Keratinocyte (primary cell): ENCODE measurements at regions not wholly inside any gene's neighbourhood (a gene's known extent, or its start where the extent isn't known, plus 50 kb on each side); places are given as distances from the start of the nearest gene placed in this dataset.

Experiments used
- DNase-seq: peaks from one replicate; pipeline ENCODE4 v3.0.0-alpha.2; 2011; ENCODE audit warnings: low read depth, missing footprints, low spot score
- FAIRE-seq: peaks from 2 replicates; lab custom pipeline; 2011; peaks lifted over from hg19 to GRCh38; lab: Jason Lieb, UNC
- H2AFZ ChIP-seq: 2 replicates; pipeline ENCODE4 v1.6.0; 2012; ENCODE audit warnings: low read length, control low read depth, inconsistent platforms; ENCODE audit not compliant: control insufficient read depth
- H3K27ac ChIP-seq: 2 replicates; pipeline ENCODE4 v1.5.1; 2011; ENCODE audit warnings: low read length; ENCODE audit not compliant: control insufficient read depth, insufficient read depth
- H3K27me3 ChIP-seq: 3 replicates; pipeline ENCODE4 v1.6.0; 2011; ENCODE audit warnings: low read length; ENCODE audit not compliant: control insufficient read depth, insufficient read depth; ENCODE audit errors: extremely low read depth
- H3K36me3 ChIP-seq, 2 experiments: 2 replicates in 1 of 2; 3 replicates in 1 of 2; pipeline ENCODE4 v1.5.1; 2011; ENCODE audit warnings: low read length in 2 of 2, mild to moderate bottlenecking in 1 of 2; ENCODE audit not compliant: control insufficient read depth in 2 of 2, insufficient read depth in 2 of 2; ENCODE audit errors: extremely low read depth in 1 of 2
- H3K4me1 ChIP-seq: 3 replicates; pipeline ENCODE4 v1.5.1; 2011; ENCODE audit warnings: low read length; ENCODE audit not compliant: control insufficient read depth, insufficient read depth; ENCODE audit errors: extremely low read depth
- H3K4me2 ChIP-seq: 3 replicates; pipeline ENCODE4 v1.6.0; 2011; ENCODE audit warnings: low read depth, low read length; ENCODE audit not compliant: control insufficient read depth, insufficient read depth; ENCODE audit errors: extremely low read depth
- H3K4me3 ChIP-seq, 3 experiments: fragments of 200-600 bp in 1 of 3; sonication (generic) in 1 of 3; 2 replicates in 2 of 3; 3 replicates in 1 of 3; pipeline ENCODE4 v1.5.1; 2011 to 2016; ENCODE audit warnings: low read length in 3 of 3, mild to moderate bottlenecking in 3 of 3, control low read depth in 2 of 3, inconsistent platforms in 1 of 3, low read depth in 1 of 3, mixed read lengths in 1 of 3, mixed run types in 1 of 3, moderate library complexity in 1 of 3; ENCODE audit not compliant: control insufficient read depth in 2 of 3, insufficient read depth in 2 of 3; ENCODE audit errors: extremely low read depth in 1 of 3
- H3K79me2 ChIP-seq: 2 replicates; pipeline ENCODE4 v1.6.0; 2012; ENCODE audit warnings: low read length; ENCODE audit not compliant: control insufficient read depth, insufficient read depth
- H3K9ac ChIP-seq: 3 replicates; pipeline ENCODE4 v1.6.0; 2011; ENCODE audit warnings: low read length; ENCODE audit not compliant: control insufficient read depth, insufficient read depth; ENCODE audit errors: extremely low read depth
- H3K9me1 ChIP-seq: 3 replicates; pipeline ENCODE4 v1.6.0; 2011; ENCODE audit warnings: low read length; ENCODE audit not compliant: control insufficient read depth, insufficient read depth; ENCODE audit errors: extremely low read depth
- H3K9me3 ChIP-seq: 2 replicates; pipeline ENCODE4 v1.5.1; 2012; ENCODE audit warnings: low read depth, low read length; ENCODE audit not compliant: control insufficient read depth
- H4K20me1 ChIP-seq: 3 replicates; pipeline ENCODE4 v1.6.0; 2011; ENCODE audit warnings: low read length; ENCODE audit not compliant: control insufficient read depth, insufficient read depth; ENCODE audit errors: extremely low read depth
- EZH2 ChIP-seq: IDR thresholded peaks from one replicate; pipeline ENCODE4 v1.6.1; 2012; ENCODE audit warnings: inconsistent platforms, mild to moderate bottlenecking, low read length, moderate library complexity
- dilution Hi-C: fragments of 300-500 bp; cut with MboI; formaldehyde crosslinking; loops from one replicate; pipeline ENCODE4 v1.7.0; 2020; ENCODE audit warnings: low sequenced_read_pairs; ENCODE audit not compliant: extremely low pct_ligation_motif_present
- TF ChIP-seq, protein P1 (sequence below), 3 experiments: IDR thresholded peaks in 1 of 3; conservative IDR thresholded peaks in 1 of 3; optimal IDR thresholded peaks in 1 of 3; 2 replicates in 2 of 3; 3 replicates in 1 of 3; pipeline versions ENCODE3 to v1.5.1; 2011; ENCODE audit warnings: low read length in 3 of 3, mild to moderate bottlenecking in 3 of 3, moderate library complexity in 2 of 3, control low read depth in 1 of 3, inconsistent platforms in 1 of 3; ENCODE audit not compliant: insufficient read depth in 2 of 3; ENCODE audit errors: extremely low read depth in 1 of 3

DNA sequence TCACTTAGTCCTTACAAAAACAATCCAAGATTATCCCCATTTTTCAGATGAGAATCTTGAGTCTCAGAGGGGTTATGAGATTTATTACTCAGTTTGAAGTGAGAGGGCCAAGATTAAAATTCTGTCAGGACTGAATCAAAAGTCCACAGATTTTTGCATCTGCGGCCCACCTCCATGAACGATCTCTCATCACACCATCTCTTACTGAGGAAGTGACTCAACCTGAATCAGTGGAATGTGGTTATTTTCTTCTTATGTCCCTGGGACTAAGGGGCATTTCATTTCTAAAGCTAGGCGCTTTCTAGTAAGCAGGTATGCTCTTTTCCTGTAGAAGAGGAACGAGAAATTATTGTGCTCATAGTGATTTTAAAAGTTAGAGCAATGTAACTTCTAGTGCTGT is 360.3 kb upstream of the SPHKAP start:
- DNase-seq: no peak
- H3K27me3 ChIP-seq: no peaks in the 10 kb centered on the region
- H2AFZ ChIP-seq: no peak overlapping the region
- no peak overlapping the region for H3K4me3 ChIP-seq
- H4K20me1 ChIP-seq: no peaks in the 10 kb centered on the region
- no peak for TF ChIP-seq EZH2
- TF ChIP-seq, protein P1, sequence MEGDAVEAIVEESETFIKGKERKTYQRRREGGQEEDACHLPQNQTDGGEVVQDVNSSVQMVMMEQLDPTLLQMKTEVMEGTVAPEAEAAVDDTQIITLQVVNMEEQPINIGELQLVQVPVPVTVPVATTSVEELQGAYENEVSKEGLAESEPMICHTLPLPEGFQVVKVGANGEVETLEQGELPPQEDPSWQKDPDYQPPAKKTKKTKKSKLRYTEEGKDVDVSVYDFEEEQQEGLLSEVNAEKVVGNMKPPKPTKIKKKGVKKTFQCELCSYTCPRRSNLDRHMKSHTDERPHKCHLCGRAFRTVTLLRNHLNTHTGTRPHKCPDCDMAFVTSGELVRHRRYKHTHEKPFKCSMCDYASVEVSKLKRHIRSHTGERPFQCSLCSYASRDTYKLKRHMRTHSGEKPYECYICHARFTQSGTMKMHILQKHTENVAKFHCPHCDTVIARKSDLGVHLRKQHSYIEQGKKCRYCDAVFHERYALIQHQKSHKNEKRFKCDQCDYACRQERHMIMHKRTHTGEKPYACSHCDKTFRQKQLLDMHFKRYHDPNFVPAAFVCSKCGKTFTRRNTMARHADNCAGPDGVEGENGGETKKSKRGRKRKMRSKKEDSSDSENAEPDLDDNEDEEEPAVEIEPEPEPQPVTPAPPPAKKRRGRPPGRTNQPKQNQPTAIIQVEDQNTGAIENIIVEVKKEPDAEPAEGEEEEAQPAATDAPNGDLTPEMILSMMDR (optimal IDR thresholded peaks at IDR 0.05 in 1 of 3, IDR thresholded peaks at IDR 0.05 in 1 of 3, conservative IDR thresholded peaks at IDR 0.05 in 1 of 3; ENCODE audit: extremely low read depth in 1 of 3, insufficient read depth in 2 of 3, low read length in 3 of 3): no peak
- no peaks in the 10 kb centered on the region for H3K79me2 ChIP-seq
- no peaks in the 10 kb centered on the region for H3K36me3 ChIP-seq
- FAIRE-seq: peak; percentile 13
- H3K9me3 ChIP-seq: peaks cover 3% of the 10 kb centered on the region
- H3K9me1 ChIP-seq: no peaks in the 10 kb centered on the region
- H3K27ac ChIP-seq: no peak overlapping the region
- dilution Hi-C loops: no loop called here
- no peak overlapping the region for H3K9ac ChIP-seq
- peaks cover 18% of the 10 kb centered on the region for H3K4me1 ChIP-seq
- no peak overlapping the region for H3K4me2 ChIP-seq

DNA sequence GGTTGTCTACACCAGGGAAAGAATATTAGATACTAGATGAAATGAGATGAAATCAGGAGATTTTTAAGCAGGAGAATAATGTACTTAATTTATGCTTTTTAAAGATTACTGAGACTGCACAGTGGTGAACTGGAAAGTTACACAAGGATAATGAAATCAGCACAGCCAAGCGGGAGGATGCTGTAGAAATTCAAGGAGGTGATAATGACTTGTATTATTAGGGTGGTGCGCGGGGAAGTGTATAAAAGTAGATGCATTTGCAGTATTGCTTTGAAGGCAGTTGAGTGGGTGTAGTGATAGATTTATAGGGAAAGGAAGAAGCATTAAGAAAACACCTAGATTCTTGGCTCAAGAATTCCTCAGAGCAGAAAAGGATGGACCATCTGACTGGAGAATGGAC is 359.5 kb upstream of the SPHKAP start:
- Histone ChIP-seq H3K27ac (no peak overlapping the region), H3K9me3 (no peaks in the 10 kb centered on the region), H3K79me2 (no peaks in the 10 kb centered on the region), H3K4me3 (no peak overlapping the region), H3K4me2 (no peak overlapping the region), H3K36me3 (no peaks in the 10 kb centered on the region), H3K27me3 (no peaks in the 10 kb centered on the region), H2AFZ (no peak overlapping the region), H3K4me1 (peaks cover 18% of the 10 kb centered on the region), H4K20me1 (no peaks in the 10 kb centered on the region), H3K9me1 (no peaks in the 10 kb centered on the region), H3K9ac (no peak overlapping the region)
- dilution Hi-C loops: no loop called here
- DNase-seq (no peak), FAIRE-seq (no peak)
- no peak for TF ChIP-seq EZH2

DNA sequence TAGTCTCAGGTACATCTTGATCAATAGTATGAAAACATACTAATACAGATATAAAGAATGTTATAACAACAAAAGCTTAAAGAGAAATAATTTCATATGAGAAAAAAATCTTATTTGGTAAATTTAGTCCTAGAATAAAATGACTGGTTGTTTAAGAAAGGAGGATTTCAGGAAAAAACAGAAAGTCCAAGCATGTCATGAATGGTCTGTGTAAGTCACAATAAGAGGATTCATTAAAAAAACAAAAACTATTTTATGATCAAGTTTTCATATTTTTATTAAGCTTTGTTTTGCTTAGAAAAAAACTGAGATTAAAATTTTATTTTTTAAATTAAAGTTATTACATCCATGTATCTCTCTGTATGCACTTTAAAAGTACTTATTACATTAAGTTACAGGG is 353.9 kb upstream of the SPHKAP start:
- Histone ChIP-seq H3K27me3 (no peaks in the 10 kb centered on the region), H3K9me3 (peaks cover 2% of the 10 kb centered on the region), H3K9ac (no peak overlapping the region), H3K4me2 (no peak overlapping the region), H3K36me3 (no peaks in the 10 kb centered on the region), H3K27ac (no peak overlapping the region), H3K4me1 (no peaks in the 10 kb centered on the region), H3K9me1 (no peaks in the 10 kb centered on the region), H2AFZ (no peak overlapping the region), H3K79me2 (no peaks in the 10 kb centered on the region), H3K4me3 (no peak overlapping the region), H4K20me1 (no peaks in the 10 kb centered on the region)
- DNase-seq (no peak), FAIRE-seq (no peak)
- TF ChIP-seq EZH2: no peak
- TF ChIP-seq, protein P1 (optimal IDR thresholded peaks at IDR 0.05 in 1 of 3, IDR thresholded peaks at IDR 0.05 in 1 of 3, conservative IDR thresholded peaks at IDR 0.05 in 1 of 3; ENCODE audit: extremely low read depth in 1 of 3, insufficient read depth in 2 of 3, low read length in 3 of 3): no peak
- dilution Hi-C loops: no loop called here
